Transverse colon (tissue), 4 donors: ENCODE measurements at regions not wholly inside any gene's neighbourhood (a gene's known extent, or its start where the extent isn't known, plus 50 kb on each side); places are given as distances from the start of the nearest gene placed in this dataset.

Experiments used
- CTCF ChIP-seq, 5 experiments: fragments of 200-600 bp in 3 of 5; fragments of 450-650 bp in 2 of 5; sonication (generic) in 3 of 5; IDR thresholded peaks; 1 replicate in 2 of 5; 2 replicates in 3 of 5; pipeline ENCODE4 v1.5.1; 2016 to 2017; ENCODE audit warnings: antibody characterized with exemption in 5 of 5, inconsistent platforms in 3 of 5, mild to moderate bottlenecking in 2 of 5, moderate library complexity in 1 of 5
- POLR2A ChIP-seq: fragments of 450-650 bp; IDR thresholded peaks from one replicate; pipeline ENCODE4 v1.6.1; 2016; ENCODE audit warnings: antibody characterized with exemption, mild to moderate bottlenecking, moderate library complexity
- POLR2AphosphoS5 ChIP-seq, 3 donors: sonication (generic); formaldehyde crosslinking; IDR thresholded peaks; one replicate each; pipeline ENCODE4 v1.6.1; 2016; ENCODE audit warnings: antibody characterized with exemption in 3 of 3

- TF ChIP-seq CTCF (IDR thresholded peaks at IDR 0.05) (no peak), POLR2A (no peak), POLR2AphosphoS5 (IDR thresholded peaks at IDR 0.05) (no peak)
These were observed 147.2 kb upstream of the CPSF6 start for GRCh38 chr12:69092137-69092536.
